HepG2 (cell line): ENCODE measurements at regions not wholly inside any gene's neighbourhood (a gene's known extent, or its start where the extent isn't known, plus 50 kb on each side); places are given as distances from the start of the nearest gene placed in this dataset.

Experiments
- ATAC-seq: fragments of 200-7000 bp; cut with Tn5 transposase; 3 replicates; pipeline ENCODE4 v1.9.1; 2020; ENCODE audit warnings: mild to moderate bottlenecking, moderate library complexity
- BruUV-seq: library from RNA; stranded (reverse); fragments of 400-500 nt; replicated peaks from 2 replicates; lab custom pipeline; 2021; lab: Mats Ljungman, UMichigan
- CTCF ChIA-PET: fragments of 300-600 bp; formaldehyde crosslinking; extraction: SDS; loops from one replicate; lab custom pipeline; 2021; ENCODE audit warnings: low total read pairs, inconsistent platforms, low intra/inter-chr PET ratio; lab: Yijun Ruan, JAX
- POLR2A ChIA-PET: fragments of 350-600 bp; sonication (Branson Sonifier 250); formaldehyde crosslinking; loops from one replicate; lab custom pipeline; 2020; ENCODE audit warnings: antibody characterized with exemption, inconsistent platforms; lab: Yijun Ruan, JAX
- DNase-seq: peaks from one replicate; pipeline ENCODE4 v3.0.0-alpha.2; 2015; ENCODE audit warnings: low spot score
- FAIRE-seq: peaks from 3 replicates; lab custom pipeline; 2011; peaks lifted over from hg19 to GRCh38; lab: Jason Lieb, UNC
- H2AFZ ChIP-seq: one replicate; pipeline ENCODE4 v1.6.1; 2011; ENCODE audit warnings: low read length, inconsistent platforms
- H3K27ac ChIP-seq: fragments of 300-600 bp; 3 replicates; pipeline ENCODE4 v1.8.0; 2011; ENCODE audit warnings: mixed run types, mild to moderate bottlenecking, mixed read lengths, low read length, inconsistent platforms; ENCODE audit not compliant: insufficient read depth; ENCODE audit errors: extremely low read length
- H3K27me3 ChIP-seq, 2 experiments: fragments of 200-600 bp in 1 of 2; 2 replicates in 1 of 2; 3 replicates in 1 of 2; pipeline versions ENCODE4 v1.6.0 to v1.8.0; 2011; ENCODE audit warnings: low read length in 2 of 2, mild to moderate bottlenecking in 2 of 2, moderate library complexity in 2 of 2, inconsistent platforms in 1 of 2; ENCODE audit not compliant: insufficient read depth in 2 of 2, control insufficient read depth in 1 of 2
- H3K36me3 ChIP-seq, 2 experiments: fragments of 200-600 bp in 1 of 2; replicated peaks in 1 of 2; 2 replicates in 1 of 2; 3 replicates in 1 of 2; pipeline versions ENCODE4 v1.5.1 to v1.8.0; 2011; ENCODE audit warnings: low read length in 2 of 2, inconsistent platforms in 1 of 2; ENCODE audit not compliant: insufficient read depth in 2 of 2, control insufficient read depth in 1 of 2
- H3K4me1 ChIP-seq: 2 replicates; pipeline ENCODE4 v1.5.1; 2012; ENCODE audit warnings: low read length, inconsistent platforms; ENCODE audit not compliant: insufficient read depth
- H3K4me2 ChIP-seq: 2 replicates; pipeline ENCODE4 v1.6.0; 2011; ENCODE audit warnings: low read depth, low read length, inconsistent platforms
- H3K4me3 ChIP-seq, 3 experiments: fragments of 200-600 bp in 1 of 3; sonication (generic), shearing (Covaris generic) in 1 of 3; replicated peaks in 1 of 3; 2 replicates each; pipeline ENCODE4 v1.5.1; 2011 to 2016; ENCODE audit warnings: low read length in 3 of 3, inconsistent platforms in 2 of 3, low read depth in 2 of 3, mild to moderate bottlenecking in 2 of 3, control low read depth in 1 of 3, mixed read lengths in 1 of 3; ENCODE audit not compliant: insufficient read depth in 1 of 3
- H3K79me2 ChIP-seq: one replicate; pipeline ENCODE4 v1.6.1; 2011; ENCODE audit warnings: low read length, inconsistent platforms; ENCODE audit not compliant: insufficient read depth
- H3K9ac ChIP-seq: 2 replicates; pipeline ENCODE4 v1.6.0; 2011; ENCODE audit warnings: mild to moderate bottlenecking, low read depth, low read length, inconsistent platforms; ENCODE audit not compliant: insufficient read depth
- H3K9me3 ChIP-seq: 2 replicates; pipeline ENCODE4 v1.5.1; 2012; ENCODE audit warnings: mild to moderate bottlenecking, low read length
- H4K20me1 ChIP-seq: 2 replicates; pipeline ENCODE4 v1.6.0; 2011; ENCODE audit warnings: inconsistent platforms, mild to moderate bottlenecking, low read length, moderate library complexity; ENCODE audit not compliant: insufficient read depth
- CREBL2 ChIP-seq: sonication (generic); formaldehyde crosslinking; IDR thresholded peaks from 2 replicates; pipeline ENCODE4 v1.8.1; 2023; ENCODE audit warnings: missing genetic modification reagents, mild to moderate bottlenecking, borderline replicate concordance
- EZH2 ChIP-seq: conservative IDR thresholded peaks from 2 replicates; pipeline ENCODE4 v1.6.1; 2012; ENCODE audit warnings: mild to moderate bottlenecking, low read depth, low read length, moderate library complexity
- FOXA3 ChIP-seq: IDR thresholded peaks from 2 replicates; pipeline ENCODE4 v1.6.1; 2016; ENCODE audit warnings: missing genetic modification reagents, missing compliant biosample characterization
- JUNB ChIP-seq: sonication (generic); formaldehyde crosslinking; IDR thresholded peaks from 2 replicates; pipeline ENCODE4 v1.8.0; 2022; ENCODE audit warnings: missing genetic modification reagents, mild to moderate bottlenecking, borderline replicate concordance
- KDM5B ChIP-seq: sonication (generic); formaldehyde crosslinking; IDR thresholded peaks from 2 replicates; pipeline ENCODE4 v1.4.0; 2020; ENCODE audit warnings: missing genetic modification reagents, mild to moderate bottlenecking, borderline replicate concordance
- MEIS1 ChIP-seq: sonication (generic); formaldehyde crosslinking; IDR thresholded peaks from 2 replicates; pipeline ENCODE4 v1.9.0; 2021; ENCODE audit warnings: mild to moderate bottlenecking, missing genetic modification reagents, moderate library complexity, borderline replicate concordance
- NONO ChIP-seq, 2 experiments: fragments of 450-650 bp in 1 of 2; sonication (generic) in 1 of 2; formaldehyde crosslinking in 1 of 2; IDR thresholded peaks in 1 of 2; conservative IDR thresholded peaks in 1 of 2; 2 replicates each; pipeline versions ENCODE4 v1.6.1 to v1.8.0; 2017 to 2022; ENCODE audit warnings: mild to moderate bottlenecking in 1 of 2, missing genetic modification reagents in 1 of 2, moderate library complexity in 1 of 2
- ONECUT2 ChIP-seq: sonication (generic); formaldehyde crosslinking; IDR thresholded peaks from 2 replicates; pipeline ENCODE4 v1.4.0; 2020; ENCODE audit warnings: missing genetic modification reagents
- PRDM15 ChIP-seq: sonication (generic); formaldehyde crosslinking; IDR thresholded peaks from 2 replicates; pipeline ENCODE4 v1.4.0; 2020; ENCODE audit warnings: missing genetic modification reagents
- SETDB1 ChIP-seq: sonication (generic); formaldehyde crosslinking; IDR thresholded peaks from 2 replicates; pipeline ENCODE4 v1.5.1; 2020; ENCODE audit warnings: missing genetic modification reagents, mild to moderate bottlenecking, borderline replicate concordance
- ZFP90 ChIP-seq: sonication (generic); formaldehyde crosslinking; IDR thresholded peaks from 2 replicates; pipeline ENCODE4 v1.8.0; 2022; ENCODE audit warnings: missing genetic modification reagents, mild to moderate bottlenecking, inconsistent platforms, borderline replicate concordance
- ZMYM4 ChIP-seq: sonication (generic); formaldehyde crosslinking; IDR thresholded peaks from 2 replicates; pipeline ENCODE4 v1.8.1; 2023; ENCODE audit warnings: mild to moderate bottlenecking, missing genetic modification reagents
- ZNF253 ChIP-seq: sonication (generic); formaldehyde crosslinking; IDR thresholded peaks from 2 replicates; pipeline ENCODE4 v1.8.0; 2022; ENCODE audit warnings: mild to moderate bottlenecking, missing genetic modification reagents, borderline replicate concordance
- WGBS: methylation state at CpG from one replicate; pipeline ENCODE4 v1.1.6; 2017; ENCODE audit warnings: low lambda C conversion rate; 5-methylcytosine and 5-hydroxymethylcytosine counted together
- in situ Hi-C: cut with HindIII; loops from 2 replicates; pipeline ENCODE4 v1.10.0; 2017; ENCODE audit warnings: low pct_unique_long_range_greater_than_20kb; ENCODE audit not compliant: extremely low pct_ligation_motif_present
- intact Hi-C: fragments of 100-400 bp; cut with micrococcal nuclease; formaldehyde crosslinking; loops from one replicate; pipeline ENCODE4 v1.10.0; 2022; ENCODE audit not compliant: unreplicated experiment
- TF ChIP-seq, protein P1 (sequence below): sonication (generic); formaldehyde crosslinking; IDR thresholded peaks from 2 replicates; pipeline ENCODE4 v1.5.1; 2020; ENCODE audit warnings: mild to moderate bottlenecking, missing genetic modification reagents, moderate library complexity
- TF ChIP-seq, protein P2 (sequence below): sonication (generic); formaldehyde crosslinking; IDR thresholded peaks from 2 replicates; pipeline ENCODE4 v1.8.0; 2022; ENCODE audit warnings: missing genetic modification reagents, mild to moderate bottlenecking, inconsistent platforms, borderline replicate concordance
- TF ChIP-seq, protein P3 (sequence below): sonication (generic); formaldehyde crosslinking; IDR thresholded peaks from 2 replicates; pipeline ENCODE4 v1.8.0; 2022; ENCODE audit warnings: low read depth, missing genetic modification reagents

DNA sequence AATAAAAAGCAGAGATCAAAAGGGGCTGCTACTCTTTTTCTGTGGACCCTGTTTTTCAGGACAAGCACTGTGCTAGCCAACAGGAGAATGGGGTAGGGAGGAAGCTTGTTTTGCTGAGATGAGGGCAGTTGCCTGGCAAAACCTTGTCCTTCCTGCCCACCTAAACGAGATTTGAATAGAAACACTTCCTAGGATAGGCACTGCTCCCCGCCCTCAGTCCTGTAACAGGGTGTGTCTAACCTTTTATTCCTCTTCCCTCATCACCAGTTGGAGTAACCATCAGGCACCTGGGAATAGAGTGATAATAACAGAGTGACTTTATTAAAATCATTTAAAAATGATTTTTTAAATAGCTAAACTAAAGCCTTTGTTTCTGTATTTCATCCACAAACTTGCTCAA lies 368.8 kb downstream of the LNPK start:
- Histone ChIP-seq H3K9me3 (no peaks in the 10 kb centered on the region), H3K9ac (no peak overlapping the region), H3K27me3 (no peaks in the 10 kb centered on the region), H3K36me3 (no peaks in the 10 kb centered on the region; a peak in 1 of 5 replicates), H2AFZ (no peak overlapping the region), H3K4me2 (no peak overlapping the region), H3K4me3 (no peak overlapping the region), H3K27ac (no peak overlapping the region), H4K20me1 (no peaks in the 10 kb centered on the region), H3K4me1 (peaks cover 24% of the 10 kb centered on the region), H3K79me2 (no peaks in the 10 kb centered on the region)
- no TSS peak for BruUV-seq
- DNase-seq (no peak), FAIRE-seq (no peak), ATAC-seq (no peak)
- CTCF ChIA-PET: no interaction called here
- POLR2A ChIA-PET: no interaction called here
- intact Hi-C loops: loop anchor here (5.0 kb wide), 1 partner anchor 41 kb away; no protein-coding TSS in a partner anchor
- in situ Hi-C loops: no loop called here
- 54% methylated on average over 2 of the region's 2 CpGs for WGBS
- TF ChIP-seq KDM5B (CRISPR knock-in tag): no peak
- no peak for TF ChIP-seq ONECUT2
- no peak for TF ChIP-seq FOXA3 (CRISPR knock-in tag)
- TF ChIP-seq JUNB (CRISPR knock-in tag): no peak
- TF ChIP-seq, protein P1, sequence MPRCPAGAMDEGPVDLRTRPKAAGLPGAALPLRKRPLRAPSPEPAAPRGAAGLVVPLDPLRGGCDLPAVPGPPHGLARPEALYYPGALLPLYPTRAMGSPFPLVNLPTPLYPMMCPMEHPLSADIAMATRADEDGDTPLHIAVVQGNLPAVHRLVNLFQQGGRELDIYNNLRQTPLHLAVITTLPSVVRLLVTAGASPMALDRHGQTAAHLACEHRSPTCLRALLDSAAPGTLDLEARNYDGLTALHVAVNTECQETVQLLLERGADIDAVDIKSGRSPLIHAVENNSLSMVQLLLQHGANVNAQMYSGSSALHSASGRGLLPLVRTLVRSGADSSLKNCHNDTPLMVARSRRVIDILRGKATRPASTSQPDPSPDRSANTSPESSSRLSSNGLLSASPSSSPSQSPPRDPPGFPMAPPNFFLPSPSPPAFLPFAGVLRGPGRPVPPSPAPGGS (CRISPR knock-in tag): no peak
- no peak for TF ChIP-seq ZFP90 (CRISPR knock-in tag)
- TF ChIP-seq CREBL2: no peak
- TF ChIP-seq EZH2: no peak
- TF ChIP-seq, protein P2, sequence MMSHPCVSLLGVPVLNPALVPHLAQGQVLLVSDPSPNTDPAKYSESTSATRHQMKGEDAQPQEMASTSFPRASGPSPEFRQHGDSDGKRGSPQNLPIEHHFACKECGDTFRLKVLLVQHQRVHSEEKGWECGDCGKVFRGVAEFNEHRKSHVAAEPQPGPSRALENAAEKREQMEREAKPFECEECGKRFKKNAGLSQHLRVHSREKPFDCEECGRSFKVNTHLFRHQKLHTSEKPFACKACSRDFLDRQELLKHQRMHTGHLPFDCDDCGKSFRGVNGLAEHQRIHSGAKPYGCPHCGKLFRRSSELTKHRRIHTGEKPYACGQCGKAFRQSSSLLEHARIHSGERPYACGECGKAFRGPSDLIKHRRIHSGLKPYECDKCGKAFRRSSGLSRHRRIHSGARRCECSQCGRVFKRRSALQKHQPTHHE: no peak
- TF ChIP-seq PRDM15 (CRISPR knock-in tag): no peak
- TF ChIP-seq, protein P3, sequence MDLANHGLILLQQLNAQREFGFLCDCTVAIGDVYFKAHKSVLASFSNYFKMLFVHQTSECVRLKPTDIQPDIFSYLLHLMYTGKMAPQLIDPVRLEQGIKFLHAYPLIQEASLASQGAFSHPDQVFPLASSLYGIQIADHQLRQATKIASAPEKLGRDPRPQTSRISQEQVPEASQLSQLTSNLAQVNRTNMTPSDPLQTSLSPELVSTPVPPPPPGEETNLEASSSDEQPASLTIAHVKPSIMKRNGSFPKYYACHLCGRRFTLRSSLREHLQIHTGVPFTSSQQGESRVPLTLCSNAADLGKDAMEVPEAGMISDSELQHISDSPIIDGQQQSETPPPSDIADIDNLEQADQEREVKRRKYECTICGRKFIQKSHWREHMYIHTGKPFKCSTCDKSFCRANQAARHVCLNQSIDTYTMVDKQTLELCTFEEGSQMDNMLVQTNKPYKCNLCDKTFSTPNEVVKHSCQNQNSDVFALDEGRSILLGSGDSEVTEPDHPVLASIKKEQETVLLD (CRISPR knock-in tag): no peak
- no peak for TF ChIP-seq ZMYM4 (CRISPR knock-in tag)
- no peak for TF ChIP-seq NONO (IDR thresholded peaks at IDR 0.05)
- no peak for TF ChIP-seq NONO (CRISPR knock-in tag; conservative IDR thresholded peaks at IDR 0.05)
- no peak for TF ChIP-seq MEIS1 (CRISPR knock-in tag)
- TF ChIP-seq SETDB1 (CRISPR knock-in tag): no peak
- no peak for TF ChIP-seq ZNF253 (CRISPR knock-in tag)
